Left hindlimb (tissue), 1 donor: ENCODE measurements at regions not wholly inside any gene's neighbourhood (a gene's known extent, or its start where the extent isn't known, plus 50 kb on each side); places are given as distances from the start of the nearest gene placed in this dataset.
"Not testable (repeated sequence)": the region's sequence is repeated elsewhere in the genome, so short reads cannot be mapped to it uniquely, and the experiment has no call there.

Experiments used
- DNase-seq: peaks from one replicate; pipeline ENCODE4 v3.0.0-alpha.2; 2018

GRCh38 chr2:47964277-47964676, 58.0 kb upstream of the FBXO11 start:
- no peak for DNase-seq

- no peak for DNase-seq
Observed at GRCh38 chr2:47964722-47965434, 58.6 kb upstream of the FBXO11 start.

GRCh38 chr2:47976728-47977127, 70.4 kb upstream of the FBXO11 start:
- DNase-seq: not testable (repeated sequence)

GRCh38 chr2:47984041-47984440, 77.7 kb upstream of the FBXO11 start:
- no peak for DNase-seq

- DNase-seq: no peak
Observed at GRCh38 chr2:47990503-47990902, 84.2 kb upstream of the FBXO11 start.

- no peak for DNase-seq
Observed at GRCh38 chr2:47992671-47993070, 86.4 kb upstream of the FBXO11 start.

- no peak for DNase-seq
Observed at GRCh38 chr2:47996808-47997207, 90.5 kb upstream of the FBXO11 start.

GRCh38 chr2:47999512-47999911, 93.2 kb upstream of the FBXO11 start:
- DNase-seq: no peak

- DNase-seq: no peak
Observed at GRCh38 chr2:48001498-48001897, 95.2 kb upstream of the FBXO11 start.

- DNase-seq: no peak
Observed at GRCh38 chr2:48006094-48006493, 99.8 kb upstream of the FBXO11 start.

- DNase-seq: no peak
Observed at GRCh38 chr2:48007699-48008268, 101.5 kb upstream of the FBXO11 start.

GRCh38 chr2:48009256-48009655, 103.0 kb upstream of the FBXO11 start:
- no peak for DNase-seq

GRCh38 chr2:48015421-48015820, 109.1 kb upstream of the FBXO11 start:
- no peak for DNase-seq

GRCh38 chr2:48016225-48017019, 110.1 kb upstream of the FBXO11 start:
- no peak for DNase-seq

- DNase-seq: no peak
Observed at GRCh38 chr2:48017136-48017535, 110.8 kb upstream of the FBXO11 start.

GRCh38 chr2:48018480-48018879, 112.2 kb upstream of the FBXO11 start:
- DNase-seq: no peak

GRCh38 chr2:48026865-48027264, 120.6 kb upstream of the FBXO11 start:
- no peak for DNase-seq

- DNase-seq: no peak
Observed at GRCh38 chr2:48032765-48033164, 126.5 kb upstream of the FBXO11 start.

- no peak for DNase-seq
Observed at GRCh38 chr2:48034295-48034694, 128.0 kb upstream of the FBXO11 start.

GRCh38 chr2:48036312-48036711, 130.0 kb upstream of the FBXO11 start:
- no peak for DNase-seq

- DNase-seq: no peak
Observed at GRCh38 chr2:48039209-48039990, 133.1 kb upstream of the FBXO11 start.

GRCh38 chr2:48043131-48043700, 136.9 kb upstream of the FBXO11 start:
- DNase-seq: no peak

- no peak for DNase-seq
Observed at GRCh38 chr2:48043746-48044145, 137.4 kb upstream of the FBXO11 start.
